Liver (tissue), 8 donors: ENCODE measurements at regions not wholly inside any gene's neighbourhood (a gene's known extent, or its start where the extent isn't known, plus 50 kb on each side); places are given as distances from the start of the nearest gene placed in this dataset.

Source experiments
- DNase-seq: peaks from one replicate; pipeline ENCODE4 v3.0.0-alpha.2; 2017; ENCODE audit warnings: low spot score
- H3K27ac ChIP-seq, 2 donors: one replicate each; pipeline ENCODE4 v1.7.0; 2013; ENCODE audit warnings: inconsistent platforms in 2 of 2, low read length in 2 of 2, control low read depth in 1 of 2, low read depth in 1 of 2, mild to moderate bottlenecking in 1 of 2
- H3K27me3 ChIP-seq, 4 donors: one replicate each; pipeline versions ENCODE4 v1.6.1 to v1.7.0; 2013; ENCODE audit warnings: low read length in 3 of 4, inconsistent platforms in 1 of 4, mild to moderate bottlenecking in 1 of 4, moderate library complexity in 1 of 4; ENCODE audit not compliant: control insufficient read depth in 4 of 4, insufficient read depth in 4 of 4
- H3K36me3 ChIP-seq, 4 donors: one replicate each; pipeline versions ENCODE4 v1.6.1 to v1.7.0; 2013; ENCODE audit warnings: low read length in 3 of 4, mild to moderate bottlenecking in 3 of 4, low read depth in 1 of 4, moderate library complexity in 1 of 4; ENCODE audit not compliant: control insufficient read depth in 4 of 4, insufficient read depth in 3 of 4
- H3K4me1 ChIP-seq, 4 donors: one replicate each; pipeline versions ENCODE4 v1.6.1 to v1.7.0; 2013; ENCODE audit warnings: low read length in 3 of 4, mild to moderate bottlenecking in 3 of 4, moderate library complexity in 1 of 4; ENCODE audit not compliant: control insufficient read depth in 4 of 4, insufficient read depth in 4 of 4
- H3K4me3 ChIP-seq, 3 donors: one replicate each; pipeline versions ENCODE4 v1.6.1 to v1.7.0; 2013; ENCODE audit warnings: low read length in 3 of 3, control low read depth in 1 of 3, low read depth in 1 of 3, mild to moderate bottlenecking in 1 of 3
- H3K9ac ChIP-seq, 2 donors: one replicate each; pipeline ENCODE4 v1.7.0; 2013; ENCODE audit warnings: low read length in 2 of 2, mild to moderate bottlenecking in 2 of 2, moderate library complexity in 2 of 2, control low read depth in 1 of 2, low read depth in 1 of 2
- H3K9me3 ChIP-seq, 4 donors: one replicate each; pipeline versions ENCODE4 v1.6.1 to v1.7.0; 2013; ENCODE audit warnings: low read length in 3 of 4; ENCODE audit not compliant: control insufficient read depth in 4 of 4
- ATF3 ChIP-seq: IDR thresholded peaks from 2 replicates; pipeline ENCODE4 v1.6.1; 2016; ENCODE audit warnings: antibody characterized with exemption
- CTCF ChIP-seq: fragments of 150-350 bp; IDR thresholded peaks from 2 replicates; pipeline ENCODE4 v1.5.1; 2017; ENCODE audit warnings: improper control_type of control experiment, low read depth, low read length; ENCODE audit not compliant: missing input control
- EGR1 ChIP-seq, 2 donors: IDR thresholded peaks; 2 replicates each; pipeline ENCODE4 v1.6.1; 2016 to 2018; ENCODE audit warnings: antibody characterized with exemption in 2 of 2, low read depth in 2 of 2
- FOXA1 ChIP-seq: IDR thresholded peaks from 2 replicates; pipeline ENCODE4 v1.6.1; 2016; ENCODE audit warnings: antibody characterized with exemption
- FOXA2 ChIP-seq: IDR thresholded peaks from 2 replicates; pipeline ENCODE4 v1.6.1; 2016; ENCODE audit warnings: antibody characterized with exemption
- GABPA ChIP-seq, 2 donors: IDR thresholded peaks in 1 of 2; conservative IDR thresholded peaks in 1 of 2; 2 replicates each; pipeline ENCODE4 v1.6.1; 2016; ENCODE audit warnings: antibody characterized with exemption in 2 of 2, mild to moderate bottlenecking in 1 of 2, moderate library complexity in 1 of 2
- HNF4A ChIP-seq, 2 donors: conservative IDR thresholded peaks; 2 replicates each; pipeline ENCODE4 v1.6.1; 2016; ENCODE audit warnings: antibody characterized with exemption in 2 of 2, mild to moderate bottlenecking in 2 of 2
- HNF4G ChIP-seq: IDR thresholded peaks from 2 replicates; pipeline ENCODE4 v1.6.1; 2016; ENCODE audit warnings: antibody characterized with exemption
- JUND ChIP-seq, 2 donors: IDR thresholded peaks; 2 replicates each; pipeline ENCODE4 v1.6.1; 2016; ENCODE audit warnings: antibody characterized with exemption in 2 of 2
- MAX ChIP-seq: IDR thresholded peaks from 2 replicates; pipeline ENCODE4 v1.6.1; 2016; ENCODE audit warnings: antibody characterized with exemption
- NR2F2 ChIP-seq: IDR thresholded peaks from 2 replicates; pipeline ENCODE4 v1.6.1; 2016; ENCODE audit warnings: antibody characterized with exemption
- RAD21 ChIP-seq, 2 donors: IDR thresholded peaks; 2 replicates each; pipeline ENCODE4 v1.6.1; 2016; ENCODE audit warnings: antibody characterized with exemption in 2 of 2, mild to moderate bottlenecking in 2 of 2
- REST ChIP-seq: IDR thresholded peaks from 2 replicates; pipeline ENCODE4 v1.6.1; 2016; ENCODE audit warnings: antibody characterized with exemption, mild to moderate bottlenecking
- RXRA ChIP-seq, 2 donors: IDR thresholded peaks; 2 replicates each; pipeline ENCODE4 v1.6.1; 2017 to 2018; ENCODE audit warnings: antibody characterized with exemption in 2 of 2, mild to moderate bottlenecking in 1 of 2
- SP1 ChIP-seq: IDR thresholded peaks from 2 replicates; pipeline ENCODE4 v1.6.1; 2018; ENCODE audit warnings: antibody characterized with exemption, mild to moderate bottlenecking
- TAF1 ChIP-seq: conservative IDR thresholded peaks from 2 replicates; pipeline ENCODE4 v1.6.1; 2016; ENCODE audit warnings: antibody characterized with exemption, mild to moderate bottlenecking
- YY1 ChIP-seq: IDR thresholded peaks from 2 replicates; pipeline ENCODE4 v1.6.1; 2016; ENCODE audit warnings: antibody characterized with exemption, mild to moderate bottlenecking
- ZBTB33 ChIP-seq: IDR thresholded peaks from 2 replicates; pipeline ENCODE4 v1.6.1; 2016; ENCODE audit warnings: antibody characterized with exemption
- WGBS: extraction: QIAGEN DNeasy Blood & Tissue Kit; methylation state at CpG from one replicate; pipeline ENCODE4 v1.1.7; 2013; 5-methylcytosine and 5-hydroxymethylcytosine counted together
- donor health status: healthy.
- donor health status: healthy.
- donor health status: healthy.
- donor health status: healthy.
- donor health status: healthy.

- TF ChIP-seq YY1 (no peak), SP1 (no peak), CTCF (no peak), REST (no peak), MAX (no peak)
- no peak for DNase-seq
- Histone ChIP-seq H3K27ac (no peak overlapping the region), H3K27me3 (no peaks in the 10 kb centered on the region), H3K36me3 (no peaks in the 10 kb centered on the region), H3K4me1 (no peaks in the 10 kb centered on the region), H3K9ac (no peak overlapping the region), H3K4me3 (no peak overlapping the region), H3K9me3 (no peaks in the 10 kb centered on the region)
- WGBS: 71% methylated on average over 3 of the region's 3 CpGs
Measured at GRCh38 chr6:66814156-66814555, 1107.1 kb upstream of the EYS start.

GRCh38 chr6:66808771-66809170, 1101.7 kb upstream of the EYS start:
- H3K9me3 ChIP-seq: peaks cover 0 to 2% (median 0%) of the 10 kb centered on the region in 4 donors
- H3K27ac ChIP-seq: no peak overlapping the region
- TF ChIP-seq RAD21 (IDR thresholded peaks at IDR 0.05): no peak
- no peak for TF ChIP-seq HNF4G
- TF ChIP-seq ZBTB33: no peak
- TF ChIP-seq HNF4A (conservative IDR thresholded peaks at IDR 0.05): no peak
- no peak for TF ChIP-seq RXRA (IDR thresholded peaks at IDR 0.05)
- no peak for TF ChIP-seq JUND (IDR thresholded peaks at IDR 0.05)
- no peak for TF ChIP-seq ATF3
- TF ChIP-seq YY1: no peak
- TF ChIP-seq REST: no peak
- no peak for TF ChIP-seq TAF1
- TF ChIP-seq NR2F2: no peak
- TF ChIP-seq EGR1 (IDR thresholded peaks at IDR 0.05; ENCODE audit: low read depth in 2 of 2): no peak
- no peak for TF ChIP-seq CTCF
- TF ChIP-seq SP1: no peak
- no peak for TF ChIP-seq FOXA1
- TF ChIP-seq GABPA (IDR thresholded peaks at IDR 0.05 in 1 of 2, conservative IDR thresholded peaks at IDR 0.05 in 1 of 2): no peak
- TF ChIP-seq FOXA2: no peak
- TF ChIP-seq MAX: no peak
- 74% methylated on average over 1 of the region's 1 CpG for WGBS
- H3K9ac ChIP-seq: no peak overlapping the region
- H3K36me3 ChIP-seq: no peaks in the 10 kb centered on the region
- H3K4me1 ChIP-seq: no peaks in the 10 kb centered on the region
- no peaks in the 10 kb centered on the region for H3K27me3 ChIP-seq
- DNase-seq: no peak
- no peak overlapping the region for H3K4me3 ChIP-seq
